ENCODE measurements at regions not wholly inside any gene's neighbourhood (a gene's known extent, or its start where the extent isn't known, plus 50 kb on each side); places are given as distances from the start of the nearest gene placed in this dataset.

DNA sequence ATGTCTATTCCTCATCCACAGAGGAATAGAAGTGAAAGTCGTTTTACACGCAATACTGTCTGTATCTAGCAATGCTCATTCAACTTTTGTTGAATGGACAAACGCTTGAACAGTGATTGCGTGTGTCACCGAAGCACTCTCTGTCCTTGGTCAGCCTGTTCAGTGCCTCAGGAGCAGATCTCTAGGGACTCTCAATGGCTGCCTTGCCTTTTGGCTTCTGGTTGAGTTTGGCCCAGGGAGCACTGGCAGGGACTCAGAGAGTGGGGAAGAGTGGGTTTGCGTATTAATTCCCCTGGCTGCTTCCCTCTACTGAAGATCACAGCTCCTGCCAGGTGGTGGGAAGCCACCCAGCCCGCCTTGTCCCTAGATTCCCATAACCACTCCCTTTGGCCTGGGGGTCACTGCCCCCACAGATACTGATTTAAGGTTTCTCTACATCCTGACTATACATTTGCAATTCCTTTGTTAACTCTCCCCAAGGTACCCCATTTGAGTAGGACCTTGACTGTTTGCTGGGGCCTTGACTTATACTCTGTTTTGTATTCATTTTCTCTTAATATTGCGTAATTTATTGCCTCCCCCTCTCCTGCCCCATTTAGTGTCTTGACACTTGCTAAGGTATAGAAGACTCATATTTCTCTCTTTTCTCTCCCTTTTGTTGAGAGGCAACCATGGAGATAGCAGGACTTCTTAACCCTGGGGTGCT lies 61.7 kb upstream of the USP24 start:
- ATAC-seq (replicated peaks in 1 of 2) (no peak), DNase-seq (no peak)
- H3K9me3 Mint-ChIP-seq = no peaks in the 10 kb centered on the region
- H3K27ac Mint-ChIP-seq = no peak overlapping the region
- H3K27me3 Mint-ChIP-seq (ENCODE audit: low read depth) = no peaks in the 10 kb centered on the region
- H3K4me3 Mint-ChIP-seq = peak overlapping the region in 1 of 2 donors; percentile 61
- H3K36me3 Mint-ChIP-seq (ENCODE audit: insufficient read depth in 2 of 2) = no peaks in the 10 kb centered on the region
- H3K4me1 Mint-ChIP-seq (ENCODE audit: low read depth) = peaks cover 51% of the 10 kb centered on the region

DNA sequence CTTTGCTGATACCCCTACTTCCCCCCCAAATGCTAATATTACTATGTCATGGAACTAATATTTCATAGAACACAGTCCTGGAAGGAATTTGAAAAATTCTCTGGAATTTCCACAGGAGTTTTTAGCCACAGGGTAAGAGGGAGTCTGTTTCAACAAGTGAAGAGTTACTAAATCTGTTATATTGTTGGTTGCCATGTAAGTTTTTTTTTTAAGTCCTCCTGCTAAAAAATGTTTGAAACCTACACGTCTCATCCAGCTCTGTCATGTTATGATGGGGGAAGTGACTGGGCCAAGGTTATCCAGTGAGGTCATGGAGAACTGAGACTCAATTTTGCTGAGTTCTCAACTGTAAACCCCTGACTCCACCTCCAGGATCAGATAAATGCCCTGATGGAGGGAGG lies 60.8 kb upstream of the USP24 start:
- peaks cover 51% of the 10 kb centered on the region for H3K4me1 Mint-ChIP-seq (ENCODE audit: low read depth)
- DNase-seq (no peak), ATAC-seq (replicated peaks in 1 of 2) (peak in 1 of 2 donors; percentile 47)
- H3K9me3 Mint-ChIP-seq = no peaks in the 10 kb centered on the region
- no peak overlapping the region for H3K27ac Mint-ChIP-seq
- no peaks in the 10 kb centered on the region for H3K27me3 Mint-ChIP-seq (ENCODE audit: low read depth)
- no peak overlapping the region for H3K4me3 Mint-ChIP-seq
- no peaks in the 10 kb centered on the region for H3K36me3 Mint-ChIP-seq (ENCODE audit: insufficient read depth in 2 of 2)

DNA sequence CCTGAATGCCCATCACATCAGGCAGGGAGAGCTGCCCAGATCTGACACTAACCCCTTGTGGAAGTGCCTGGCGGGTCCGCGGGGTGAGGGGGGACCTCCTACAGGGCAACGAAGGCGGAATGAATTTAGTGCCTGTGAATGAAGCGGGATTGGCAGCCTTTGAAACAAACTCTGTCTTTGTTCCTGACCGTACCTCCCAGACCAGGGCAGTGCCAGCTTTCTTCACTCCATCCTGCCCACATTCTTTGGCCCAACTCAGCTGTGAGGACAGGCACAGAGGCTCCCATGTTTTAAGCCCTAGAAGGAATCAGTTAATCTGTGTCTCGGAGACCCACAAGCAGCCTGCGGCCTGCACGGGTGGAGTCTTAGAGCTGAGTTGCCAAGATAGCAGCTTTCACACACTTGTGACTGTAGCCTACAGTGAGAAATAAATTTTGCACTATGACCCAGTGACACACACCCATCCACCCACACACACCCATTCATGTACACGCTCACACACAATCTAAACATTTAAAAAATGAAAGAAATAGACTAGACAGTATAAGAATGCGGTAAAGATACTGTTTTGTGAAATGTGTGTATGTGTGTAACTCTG lies 60.1 kb upstream of the USP24 start:
- H3K9me3 Mint-ChIP-seq = no peaks in the 10 kb centered on the region
- ATAC-seq (replicated peaks in 1 of 2) (peak; percentile 42 to 53), DNase-seq (no peak)
- no peaks in the 10 kb centered on the region for H3K36me3 Mint-ChIP-seq (ENCODE audit: insufficient read depth in 2 of 2)
- no peak overlapping the region for H3K4me3 Mint-ChIP-seq
- no peaks in the 10 kb centered on the region for H3K27me3 Mint-ChIP-seq (ENCODE audit: low read depth)
- H3K4me1 Mint-ChIP-seq (ENCODE audit: low read depth) = peaks cover 51% of the 10 kb centered on the region
- no peak overlapping the region for H3K27ac Mint-ChIP-seq

DNA sequence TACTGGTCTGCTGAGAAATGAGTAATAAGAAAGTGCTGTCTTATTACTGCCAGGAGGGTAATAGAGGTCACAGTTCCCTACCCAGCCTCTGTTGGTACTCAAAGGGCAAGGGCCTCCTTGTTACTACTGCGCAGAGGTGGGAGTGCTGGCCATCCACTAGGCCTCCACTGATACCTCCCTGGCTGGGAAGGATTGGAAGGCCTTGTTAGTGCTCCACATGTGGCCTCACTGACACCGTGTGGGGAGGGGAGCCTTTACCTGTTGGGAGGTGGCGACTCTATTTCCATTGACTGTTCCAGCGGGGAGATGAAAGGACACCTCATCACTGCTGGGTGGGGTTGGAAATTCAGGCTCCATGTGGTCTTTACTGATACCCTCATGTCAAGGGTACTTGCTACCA lies 57.8 kb upstream of the USP24 start:
- peaks cover 0 to 2% of the 10 kb centered on the region in 2 donors for H3K9me3 Mint-ChIP-seq
- ATAC-seq (replicated peaks in 1 of 2) (peak in 1 of 2 donors; percentile 32), DNase-seq (no peak)
- H3K27me3 Mint-ChIP-seq (ENCODE audit: low read depth) = no peaks in the 10 kb centered on the region
- peaks cover 46% of the 10 kb centered on the region for H3K4me1 Mint-ChIP-seq (ENCODE audit: low read depth)
- peak overlapping the region in 1 of 2 donors; percentile 51 for H3K4me3 Mint-ChIP-seq
- H3K27ac Mint-ChIP-seq = peak overlapping the region; percentile 73
- H3K36me3 Mint-ChIP-seq (ENCODE audit: insufficient read depth in 2 of 2) = peaks cover 3 to 4% of the 10 kb centered on the region in 2 donors

Data from activated T-cell treated with anti-CD3 and anti-CD28 coated beads, Interleukin-2, amount 50 U/mL, for 72 hours (primary cell).